ENCODE measurements at regions not wholly inside any gene's neighbourhood (a gene's known extent, or its start where the extent isn't known, plus 50 kb on each side); places are given as distances from the start of the nearest gene placed in this dataset.

- TF ChIP-seq CTCF (IDR thresholded peaks at IDR 0.05): no peak
- no peak for TF ChIP-seq POLR2AphosphoS5 (IDR thresholded peaks at IDR 0.05; ENCODE audit: insufficient read depth in 1 of 2, low read depth in 1 of 2)
Observed at GRCh38 chr7:20475756-20476155, 139.7 kb upstream of the ABCB5 start.

All from vagina (tissue), 2 donors.